Transverse colon (tissue), 4 donors: ENCODE measurements at regions not wholly inside any gene's neighbourhood (a gene's known extent, or its start where the extent isn't known, plus 50 kb on each side); places are given as distances from the start of the nearest gene placed in this dataset.

Experiments
- DNase-seq: peaks from one replicate; pipeline ENCODE4 v3.0.0-alpha.2; 2019
- H3K27ac ChIP-seq, 4 donors: fragments of 200-600 bp; sonication (generic); 2 replicates each; pipeline ENCODE4 v1.5.1; 2016 to 2018; ENCODE audit warnings: inconsistent platforms in 4 of 4
- H3K27me3 ChIP-seq: fragments of 200-600 bp; sonication (generic); 2 replicates; pipeline ENCODE4 v1.5.1; 2017; ENCODE audit warnings: inconsistent platforms
- H3K36me3 ChIP-seq, 4 donors: fragments of 200-600 bp; sonication (generic); 2 replicates each; pipeline ENCODE4 v1.5.1; 2017 to 2019; ENCODE audit warnings: inconsistent platforms in 4 of 4
- H3K4me1 ChIP-seq, 4 donors: fragments of 200-600 bp; sonication (generic); 2 replicates each; pipeline ENCODE4 v1.5.1; 2017 to 2020; ENCODE audit warnings: inconsistent platforms in 4 of 4
- H3K4me3 ChIP-seq, 4 donors: fragments of 200-600 bp; sonication (generic); 1 replicate in 1 of 4; 2 replicates in 3 of 4; pipeline versions ENCODE4 v1.5.1 to v1.6.1; 2017 to 2019; ENCODE audit warnings: inconsistent platforms in 4 of 4
- H3K9me3 ChIP-seq, 2 donors: fragments of 200-600 bp; sonication (generic); 2 replicates each; pipeline ENCODE4 v1.5.1; 2017 to 2019; ENCODE audit warnings: inconsistent platforms in 2 of 2
- CTCF ChIP-seq, 5 experiments: fragments of 200-600 bp in 3 of 5; fragments of 450-650 bp in 2 of 5; sonication (generic) in 3 of 5; IDR thresholded peaks; 1 replicate in 2 of 5; 2 replicates in 3 of 5; pipeline ENCODE4 v1.5.1; 2016 to 2017; ENCODE audit warnings: antibody characterized with exemption in 5 of 5, inconsistent platforms in 3 of 5, mild to moderate bottlenecking in 2 of 5, moderate library complexity in 1 of 5
- EP300 ChIP-seq: sonication (generic); formaldehyde crosslinking; IDR thresholded peaks from one replicate; pipeline ENCODE4 v1.6.1; 2017; ENCODE audit warnings: antibody characterized with exemption, low read depth
- POLR2A ChIP-seq: fragments of 450-650 bp; IDR thresholded peaks from one replicate; pipeline ENCODE4 v1.6.1; 2016; ENCODE audit warnings: antibody characterized with exemption, mild to moderate bottlenecking, moderate library complexity
- POLR2AphosphoS5 ChIP-seq, 3 donors: sonication (generic); formaldehyde crosslinking; IDR thresholded peaks; one replicate each; pipeline ENCODE4 v1.6.1; 2016; ENCODE audit warnings: antibody characterized with exemption in 3 of 3
- WGBS, 2 donors: methylation state at CpG; one replicate each; pipeline ENCODE4 v1.1.5; 2018; ENCODE audit warnings: low coverage in 1 of 2; 5-methylcytosine and 5-hydroxymethylcytosine counted together
- in situ Hi-C, 4 donors: fragments of 200-750 bp; cut with MboI; loops; one replicate each; pipeline versions ENCODE4 v1.15.0 to v1.15.1; 2017; ENCODE audit warnings: low sequenced_read_pairs in 3 of 4, low pct_ligation_motif_present in 1 of 4, low pct_unique_long_range_greater_than_20kb in 1 of 4
- intact Hi-C: fragments of 100-400 bp; cut with DNase I; formaldehyde crosslinking; loops from one replicate; pipeline ENCODE4 v1.15.1; 2023; ENCODE audit warnings: low total_unique reads

- in situ Hi-C loops (no loop called here), intact Hi-C loops (no loop called here)
- H3K27ac ChIP-seq, result no peak overlapping the region
- H3K9me3 ChIP-seq, result no peaks in the 10 kb centered on the region
- H3K27me3 ChIP-seq, result no peaks in the 10 kb centered on the region
- no peak overlapping the region for H3K4me3 ChIP-seq
- no peak for TF ChIP-seq POLR2AphosphoS5 (IDR thresholded peaks at IDR 0.05)
- no peak for TF ChIP-seq CTCF (IDR thresholded peaks at IDR 0.05)
- TF ChIP-seq POLR2A, result no peak
- no peak for TF ChIP-seq EP300
- no peaks in the 10 kb centered on the region for H3K4me1 ChIP-seq
- no peaks in the 10 kb centered on the region for H3K36me3 ChIP-seq
- WGBS, 2 donors, result 85 to 96% methylated on average over 1 of the region's 1 CpG
- DNase-seq, result no peak
Observed at GRCh38 chr3:145737952-145738351, 423.0 kb downstream of the PLOD2 start.

- no peak for TF ChIP-seq POLR2AphosphoS5 (IDR thresholded peaks at IDR 0.05)
- no peak for TF ChIP-seq POLR2A
- no peak for TF ChIP-seq EP300
- TF ChIP-seq CTCF (IDR thresholded peaks at IDR 0.05), result no peak
- Histone ChIP-seq H3K36me3 (no peaks in the 10 kb centered on the region), H3K27me3 (no peaks in the 10 kb centered on the region), H3K9me3 (no peaks in the 10 kb centered on the region), H3K27ac (no peak overlapping the region), H3K4me3 (no peak overlapping the region), H3K4me1 (no peaks in the 10 kb centered on the region)
- intact Hi-C loops, result no loop called here
- 64 to 69% methylated on average over 2 to 4 of the region's 4 CpGs for WGBS, 2 donors
- DNase-seq, result no peak
- in situ Hi-C loops, result no loop called here
Observed at GRCh38 chr3:145739926-145740325, 421.1 kb downstream of the PLOD2 start.

GRCh38 chr3:145750657-145751056 lies 410.3 kb downstream of the PLOD2 start:
- no peaks in the 10 kb centered on the region for H3K36me3 ChIP-seq
- no peak for DNase-seq
- no peak overlapping the region for H3K27ac ChIP-seq
- TF ChIP-seq POLR2AphosphoS5 (IDR thresholded peaks at IDR 0.05) (no peak), CTCF (IDR thresholded peaks at IDR 0.05) (no peak), EP300 (no peak), POLR2A (no peak)
- intact Hi-C loops, result no loop called here
- H3K4me3 ChIP-seq, result no peak overlapping the region
- in situ Hi-C loops, result no loop called here
- WGBS, 2 donors, result 93 to 94% methylated on average over 2 of the region's 2 CpGs
- H3K27me3 ChIP-seq, result no peaks in the 10 kb centered on the region
- no peaks in the 10 kb centered on the region for H3K9me3 ChIP-seq
- H3K4me1 ChIP-seq, result no peaks in the 10 kb centered on the region

GRCh38 chr3:145752576-145752975 lies 408.4 kb downstream of the PLOD2 start:
- Histone ChIP-seq H3K4me1 (no peaks in the 10 kb centered on the region), H3K9me3 (no peaks in the 10 kb centered on the region), H3K4me3 (no peak overlapping the region), H3K27ac (no peak overlapping the region), H3K27me3 (no peaks in the 10 kb centered on the region), H3K36me3 (no peaks in the 10 kb centered on the region)
- in situ Hi-C loops, result no loop called here
- no peak for DNase-seq
- WGBS, 2 donors, result 40 to 45% methylated on average over 1 of the region's 1 CpG
- intact Hi-C loops, result no loop called here
- TF ChIP-seq POLR2AphosphoS5 (IDR thresholded peaks at IDR 0.05) (no peak), CTCF (IDR thresholded peaks at IDR 0.05) (no peak), EP300 (no peak), POLR2A (no peak)
